ENCODE measurements at regions not wholly inside any gene's neighbourhood (a gene's known extent, or its start where the extent isn't known, plus 50 kb on each side); places are given as distances from the start of the nearest gene placed in this dataset.

DNA sequence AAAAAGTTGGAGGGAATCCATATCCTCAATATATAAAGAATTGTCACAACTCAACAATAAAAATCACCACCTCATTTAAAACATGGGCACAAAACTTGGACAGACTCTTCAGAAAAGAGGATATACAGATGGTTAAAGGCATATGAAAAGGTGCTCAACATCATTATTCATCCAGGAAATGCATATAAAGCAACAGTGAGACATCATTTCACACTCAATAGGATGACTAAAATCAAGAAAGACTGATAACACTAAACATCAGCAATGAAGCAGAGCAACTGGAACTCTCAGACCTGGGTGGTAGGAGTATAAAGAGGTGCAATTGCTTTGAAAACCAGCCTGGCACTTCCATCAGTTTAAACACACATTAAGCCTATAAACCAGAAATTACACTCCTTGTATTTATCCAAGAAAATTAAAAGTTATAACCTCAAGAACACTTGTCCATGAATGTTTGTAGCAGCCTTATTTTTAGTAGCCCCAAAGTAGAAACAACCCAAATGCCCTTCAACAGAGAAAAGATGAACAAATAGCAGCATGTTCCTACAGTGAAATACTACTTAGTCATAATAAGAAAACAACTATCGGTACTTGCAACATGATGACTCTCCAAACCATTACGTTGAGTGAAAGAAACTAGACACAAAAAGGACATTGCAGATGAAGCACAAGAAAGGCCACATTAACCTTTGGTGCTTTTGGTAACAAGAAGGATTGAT, 79.1 kb upstream of the TANC1 start:
- TF ChIP-seq ZBTB7A (IDR thresholded peaks at IDR 0.05; ENCODE audit: low read depth) (no peak), RAD21 (IDR thresholded peaks at IDR 0.05; ENCODE audit: low read depth) (no peak), NFIC (IDR thresholded peaks at IDR 0.05) (no peak), EP300 (IDR thresholded peaks at IDR 0.05; ENCODE audit: borderline replicate concordance) (no peak), EGR1 (IDR thresholded peaks at IDR 0.05) (no peak)
- TF ChIP-seq, protein P1, sequence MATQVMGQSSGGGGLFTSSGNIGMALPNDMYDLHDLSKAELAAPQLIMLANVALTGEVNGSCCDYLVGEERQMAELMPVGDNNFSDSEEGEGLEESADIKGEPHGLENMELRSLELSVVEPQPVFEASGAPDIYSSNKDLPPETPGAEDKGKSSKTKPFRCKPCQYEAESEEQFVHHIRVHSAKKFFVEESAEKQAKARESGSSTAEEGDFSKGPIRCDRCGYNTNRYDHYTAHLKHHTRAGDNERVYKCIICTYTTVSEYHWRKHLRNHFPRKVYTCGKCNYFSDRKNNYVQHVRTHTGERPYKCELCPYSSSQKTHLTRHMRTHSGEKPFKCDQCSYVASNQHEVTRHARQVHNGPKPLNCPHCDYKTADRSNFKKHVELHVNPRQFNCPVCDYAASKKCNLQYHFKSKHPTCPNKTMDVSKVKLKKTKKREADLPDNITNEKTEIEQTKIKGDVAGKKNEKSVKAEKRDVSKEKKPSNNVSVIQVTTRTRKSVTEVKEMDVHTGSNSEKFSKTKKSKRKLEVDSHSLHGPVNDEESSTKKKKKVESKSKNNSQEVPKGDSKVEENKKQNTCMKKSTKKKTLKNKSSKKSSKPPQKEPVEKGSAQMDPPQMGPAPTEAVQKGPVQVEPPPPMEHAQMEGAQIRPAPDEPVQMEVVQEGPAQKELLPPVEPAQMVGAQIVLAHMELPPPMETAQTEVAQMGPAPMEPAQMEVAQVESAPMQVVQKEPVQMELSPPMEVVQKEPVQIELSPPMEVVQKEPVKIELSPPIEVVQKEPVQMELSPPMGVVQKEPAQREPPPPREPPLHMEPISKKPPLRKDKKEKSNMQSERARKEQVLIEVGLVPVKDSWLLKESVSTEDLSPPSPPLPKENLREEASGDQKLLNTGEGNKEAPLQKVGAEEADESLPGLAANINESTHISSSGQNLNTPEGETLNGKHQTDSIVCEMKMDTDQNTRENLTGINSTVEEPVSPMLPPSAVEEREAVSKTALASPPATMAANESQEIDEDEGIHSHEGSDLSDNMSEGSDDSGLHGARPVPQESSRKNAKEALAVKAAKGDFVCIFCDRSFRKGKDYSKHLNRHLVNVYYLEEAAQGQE (IDR thresholded peaks at IDR 0.05; ENCODE audit: low read depth): no peak
